ENCODE measurements at regions not wholly inside any gene's neighbourhood (a gene's known extent, or its start where the extent isn't known, plus 50 kb on each side); places are given as distances from the start of the nearest gene placed in this dataset.

GRCh38 chr3:31092748-31093589, 198.5 kb upstream of the GADL1 start:
- TF ChIP-seq CTCF (IDR thresholded peaks at IDR 0.05), result no peak
- TF ChIP-seq POLR2A (IDR thresholded peaks at IDR 0.05), result no peak
